GM18858 (cell line): ENCODE measurements at regions not wholly inside any gene's neighbourhood (a gene's known extent, or its start where the extent isn't known, plus 50 kb on each side); places are given as distances from the start of the nearest gene placed in this dataset.

Source experiments
- ATAC-seq: cut with Tn5 transposase; IDR thresholded peaks from one replicate; pipeline ENCODE4 v1.9.1; 2021; ENCODE audit not compliant: unreplicated experiment

DNA sequence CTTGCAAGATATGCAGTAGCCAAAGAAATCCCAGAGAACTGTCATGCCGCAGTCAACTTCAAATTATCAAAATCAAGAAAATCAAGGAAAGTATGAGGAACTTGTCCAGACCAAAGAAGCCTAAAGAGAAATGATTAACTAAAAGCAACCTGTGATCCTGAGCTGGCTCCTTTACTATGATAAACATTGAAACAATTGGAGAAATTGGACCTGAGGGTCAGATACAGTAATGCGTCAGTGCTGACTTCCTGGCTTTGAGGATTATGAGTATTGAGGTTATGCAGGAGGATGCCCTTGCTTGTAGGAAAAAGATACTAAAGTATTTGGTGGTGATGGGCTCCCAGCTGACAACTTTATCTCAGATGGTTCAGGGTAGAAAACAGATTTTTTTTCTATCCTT lies 324.7 kb upstream of the AKR1E2 start:
- ATAC-seq, result no peak

GRCh38 chr10:4498711-4499251 lies 327.2 kb upstream of the AKR1E2 start:
- ATAC-seq, result no peak

DNA sequence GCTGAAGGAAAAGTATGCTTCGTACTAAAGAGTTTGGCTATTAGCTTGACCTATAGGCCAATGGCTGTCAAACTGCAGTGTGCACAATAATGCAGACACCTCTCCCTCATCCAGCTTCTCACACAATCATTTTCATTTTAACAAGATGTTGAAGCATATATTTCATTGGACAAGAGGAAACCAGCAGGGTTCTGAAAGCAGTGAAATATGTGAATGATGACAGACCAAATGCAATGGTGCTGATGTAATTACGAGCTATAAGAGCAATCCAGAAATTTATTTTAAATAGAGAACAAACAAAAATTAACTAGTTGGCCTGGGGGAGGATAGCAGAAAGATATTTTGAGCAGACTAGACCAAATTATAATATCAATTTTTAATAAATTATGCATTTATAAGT lies 331.5 kb upstream of the AKR1E2 start:
- no peak for ATAC-seq

DNA sequence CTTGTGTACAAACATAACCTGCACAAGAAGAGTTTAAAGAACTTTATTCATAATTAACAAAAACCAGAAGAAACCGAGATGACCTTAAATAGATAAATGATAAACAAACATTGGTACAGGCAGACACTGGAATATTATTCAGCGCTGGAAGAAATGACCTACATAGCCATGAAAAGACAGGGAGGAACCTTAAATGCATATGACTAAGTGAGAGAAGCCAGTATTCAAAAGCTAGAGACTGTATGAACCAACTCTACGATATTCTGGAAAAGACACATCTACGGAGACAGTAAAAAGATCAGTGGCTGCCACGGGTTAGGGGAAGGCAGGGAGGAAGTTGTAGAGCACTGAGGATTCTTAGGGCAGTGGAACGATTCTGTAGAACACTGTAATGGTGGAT lies 333.8 kb upstream of the AKR1E2 start:
- no peak for ATAC-seq

DNA sequence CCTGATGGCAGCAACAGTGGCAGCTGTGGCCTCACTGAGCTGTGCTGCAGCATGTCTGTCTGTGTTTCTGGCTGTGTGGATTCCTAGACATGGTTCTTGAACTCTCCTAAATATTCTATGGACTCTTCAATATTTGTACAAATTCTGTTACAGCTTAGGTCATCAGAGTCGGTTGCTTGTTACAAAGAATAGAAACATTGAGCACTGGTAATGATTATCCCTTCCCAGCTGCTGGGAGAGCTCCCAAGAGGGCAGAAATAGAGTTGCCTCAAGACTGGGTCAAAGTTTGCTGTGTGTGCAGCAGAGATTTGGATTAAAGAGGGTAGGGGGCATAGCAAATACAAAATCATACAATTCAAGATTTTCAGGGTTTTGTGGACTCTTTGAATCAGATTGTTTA lies 337.1 kb upstream of the AKR1E2 start:
- no peak for ATAC-seq

DNA sequence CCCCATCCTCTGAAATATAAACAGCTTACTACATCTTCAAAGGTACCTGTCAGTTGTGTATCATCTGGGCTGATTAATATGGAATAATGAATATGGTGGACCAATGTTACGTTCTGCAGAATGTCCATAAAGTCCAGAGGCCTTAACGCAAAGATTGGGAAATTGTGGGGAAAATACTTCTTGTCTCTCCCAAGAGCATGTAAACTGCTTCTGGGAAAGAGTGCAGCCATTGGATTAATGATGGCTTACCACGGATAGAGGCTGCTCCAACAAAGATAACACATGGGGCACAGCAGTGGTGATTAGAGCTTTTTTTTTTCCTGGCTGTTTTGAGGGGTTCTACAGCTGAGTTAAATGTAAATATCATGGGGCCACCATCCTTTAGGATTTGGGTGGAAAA lies 340.4 kb upstream of the AKR1E2 start:
- no peak for ATAC-seq

DNA sequence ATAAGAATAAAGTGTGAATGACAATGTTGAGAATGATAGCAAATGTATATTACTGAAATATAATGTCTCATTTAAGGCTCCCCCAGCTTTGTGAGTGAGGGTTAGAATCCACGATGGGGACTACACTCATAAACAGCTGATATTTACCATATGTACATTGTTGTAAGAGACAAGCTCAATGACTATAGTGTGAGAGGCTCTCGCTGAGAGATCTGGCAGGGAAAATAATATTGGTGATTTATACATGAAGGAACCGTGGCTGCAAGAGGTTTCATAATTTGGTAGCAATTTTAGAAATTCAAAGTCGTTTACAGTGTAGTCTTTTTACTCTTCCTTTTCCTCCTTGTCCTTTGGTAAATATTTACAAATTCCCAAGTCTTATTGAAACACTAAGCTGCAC lies 342.2 kb upstream of the AKR1E2 start:
- no peak for ATAC-seq

DNA sequence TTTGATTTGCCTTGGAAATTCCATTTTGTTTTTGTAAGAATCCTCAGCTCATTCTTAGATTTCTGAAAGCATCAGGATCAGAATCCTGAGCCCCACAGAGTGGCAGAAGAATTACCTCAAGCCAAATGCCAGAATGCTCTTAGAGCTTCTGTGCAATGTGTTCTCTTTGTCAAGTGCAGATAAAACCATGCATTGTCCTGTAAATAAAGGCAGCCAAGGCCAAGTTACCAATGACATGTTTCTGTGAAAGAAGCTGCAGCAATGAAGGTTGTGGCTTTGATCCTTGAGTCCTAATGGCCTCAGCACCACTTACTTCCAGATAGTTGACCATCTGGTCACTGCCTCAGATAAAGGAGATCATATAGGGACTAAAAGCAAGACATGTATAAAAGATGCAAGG lies 343.3 kb upstream of the AKR1E2 start:
- no peak for ATAC-seq

GRCh38 chr10:4481192-4481591 lies 344.8 kb upstream of the AKR1E2 start:
- ATAC-seq, result no peak

DNA sequence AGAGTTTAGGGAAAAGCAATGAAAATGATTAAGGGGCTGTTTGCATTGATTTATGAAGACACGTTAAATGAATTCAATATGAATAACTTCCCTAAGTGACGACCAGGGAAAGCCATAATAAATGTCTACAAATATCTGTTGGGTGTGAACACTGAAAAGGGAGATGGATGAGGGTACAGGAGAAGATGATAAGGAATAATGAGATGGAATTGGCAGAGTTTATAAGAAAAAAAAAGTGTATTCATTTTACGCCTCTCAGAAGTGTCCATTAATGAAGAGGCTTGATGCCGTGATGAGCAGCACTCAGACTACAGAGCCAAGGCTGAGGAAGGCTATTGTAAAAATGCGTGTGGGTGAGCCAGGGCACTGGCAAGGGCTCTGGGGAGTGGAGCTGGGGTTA lies 346.7 kb upstream of the AKR1E2 start:
- no peak for ATAC-seq

- ATAC-seq, result no peak
Measured at GRCh38 chr10:4477664-4478063, 348.3 kb upstream of the AKR1E2 start.

DNA sequence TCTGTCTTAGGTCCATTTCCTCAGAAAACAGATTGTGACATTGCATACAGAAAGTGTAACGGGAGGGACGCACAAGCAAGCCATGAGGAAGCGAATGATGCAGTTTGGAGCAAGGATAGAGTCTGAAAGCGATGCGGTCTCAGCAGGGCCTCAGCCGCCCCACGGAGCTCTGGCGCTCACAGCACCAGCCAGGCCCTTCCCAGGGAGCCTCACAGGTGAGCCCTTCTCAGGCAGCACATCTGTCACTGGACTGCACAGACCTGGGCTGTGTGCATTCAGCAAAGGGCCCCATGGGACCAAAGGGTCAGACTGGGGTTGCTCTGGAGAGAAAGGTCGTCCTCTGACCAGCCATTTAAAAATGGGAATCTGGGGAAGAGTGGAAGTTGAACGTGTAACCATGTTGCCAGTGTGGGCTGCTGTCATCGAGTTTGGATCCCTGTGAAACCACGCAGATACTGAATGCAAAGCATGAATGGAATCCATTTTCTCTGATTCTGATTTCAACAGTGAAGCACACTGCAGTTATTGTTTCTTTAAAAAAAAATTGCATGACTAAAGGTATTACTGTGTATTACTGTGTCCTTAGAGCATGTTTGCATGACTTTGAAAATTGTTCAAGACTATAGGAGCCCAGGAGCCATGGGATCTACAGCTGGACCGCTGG lies 350.0 kb upstream of the AKR1E2 start:
- ATAC-seq, result no peak

DNA sequence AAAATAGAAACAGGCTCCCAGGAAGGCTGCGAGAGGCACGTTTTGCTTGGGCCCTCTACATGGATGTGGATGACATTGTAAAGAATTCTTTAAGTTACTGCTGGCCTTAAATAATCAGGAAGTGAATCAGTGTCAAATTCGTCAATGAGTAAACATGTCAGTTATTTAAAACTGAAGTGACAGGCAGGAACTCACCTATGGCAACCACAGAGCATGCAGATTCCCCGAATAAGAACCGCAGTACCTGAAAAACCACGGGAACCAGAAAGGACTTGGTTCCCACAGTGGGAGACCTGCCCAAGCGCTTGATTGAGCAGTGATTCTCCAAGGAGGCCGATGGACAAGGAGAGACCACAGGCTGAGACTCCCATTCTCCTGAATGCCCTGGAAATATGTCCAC lies 351.2 kb upstream of the AKR1E2 start:
- no peak for ATAC-seq

- ATAC-seq, result no peak
Measured at GRCh38 chr10:4473977-4474376, 352.0 kb upstream of the AKR1E2 start.

- no peak for ATAC-seq
Measured at GRCh38 chr10:4472190-4472904, 353.7 kb upstream of the AKR1E2 start.

GRCh38 chr10:4470231-4470835 lies 355.7 kb upstream of the AKR1E2 start:
- no peak for ATAC-seq

DNA sequence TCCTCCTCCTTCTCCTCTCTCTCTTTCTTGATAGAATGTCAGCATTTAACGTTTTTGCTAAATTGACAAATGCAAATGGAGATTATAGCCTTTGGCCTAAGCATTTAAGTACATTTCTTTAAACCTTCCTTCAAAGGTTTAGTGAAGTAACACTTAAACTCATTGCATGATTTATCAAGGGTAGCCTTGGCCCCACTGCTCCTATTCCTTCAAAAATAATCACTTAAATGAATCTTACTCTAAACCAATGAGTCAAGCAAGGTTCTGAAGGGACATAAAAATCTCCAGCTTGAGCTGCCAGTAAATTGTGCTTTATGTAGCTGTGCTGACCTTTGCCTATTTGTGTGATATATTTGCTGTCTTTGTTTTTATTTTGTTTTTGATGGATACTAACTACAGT lies 358.5 kb upstream of the AKR1E2 start:
- no peak for ATAC-seq

- ATAC-seq, result no peak
Measured at GRCh38 chr10:4460267-4460666, 365.7 kb upstream of the AKR1E2 start.

GRCh38 chr10:4459531-4459930 lies 366.5 kb upstream of the AKR1E2 start:
- no peak for ATAC-seq

- no peak for ATAC-seq
Measured at GRCh38 chr10:4457597-4457996, 368.4 kb upstream of the AKR1E2 start.

DNA sequence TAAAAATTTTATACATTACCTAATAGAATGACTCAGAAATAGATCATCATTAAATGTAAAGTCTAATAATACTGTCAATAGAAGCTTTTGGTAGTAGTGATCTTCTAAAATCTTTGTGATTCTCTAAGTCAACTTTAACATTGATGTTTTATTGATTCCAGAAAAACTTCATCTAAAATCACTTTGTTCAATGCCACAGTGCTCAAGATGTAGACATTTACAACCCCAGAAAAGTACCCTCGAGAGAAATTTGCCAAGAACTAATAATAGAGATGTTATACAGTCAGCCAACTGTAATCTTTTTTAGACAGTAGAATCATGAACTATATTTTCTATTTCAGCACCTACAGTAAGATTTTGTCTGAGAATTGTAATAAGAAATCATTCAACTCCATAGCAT lies 369.2 kb upstream of the AKR1E2 start:
- ATAC-seq, result no peak

- ATAC-seq, result no peak
Measured at GRCh38 chr10:4456279-4456678, 369.7 kb upstream of the AKR1E2 start.
